HEK293 (cell line): ENCODE measurements at regions not wholly inside any gene's neighbourhood (a gene's known extent, or its start where the extent isn't known, plus 50 kb on each side); places are given as distances from the start of the nearest gene placed in this dataset.

Experiments used
- CTCF ChIA-PET: fragments of 350-600 bp; formaldehyde crosslinking; extraction: SDS; loops from one replicate; lab custom pipeline; 2021; ENCODE audit warnings: antibody characterized with exemption; lab: Yijun Ruan, JAX
- POLR2A ChIA-PET: fragments of 300-600 bp; formaldehyde crosslinking; extraction: SDS; loops from one replicate; lab custom pipeline; 2020; ENCODE audit warnings: antibody characterized with exemption, inconsistent platforms; lab: Yijun Ruan, JAX
- H3K27ac ChIP-seq: fragments of 200-500 bp; sonication (Bioruptor generic); 2 replicates; pipeline ENCODE4 v1.5.1; 2014; ENCODE audit warnings: low read depth, low read length, control low read depth, inconsistent platforms; ENCODE audit errors: extremely low read depth
- H3K36me3 ChIP-seq, 2 experiments: fragments of 200-500 bp in 1 of 2; sonication (Bioruptor generic) in 1 of 2; 1 replicate in 1 of 2; 2 replicates in 1 of 2; pipeline ENCODE4 v1.5.1; 2014 to 2017; ENCODE audit warnings: inconsistent platforms in 2 of 2, low read length in 2 of 2; ENCODE audit not compliant: control insufficient read depth in 2 of 2, insufficient read depth in 1 of 2
- H3K4me1 ChIP-seq: fragments of 200-500 bp; sonication (Bioruptor generic); 2 replicates; pipeline ENCODE4 v1.5.1; 2014; ENCODE audit warnings: mild to moderate bottlenecking, low read length, inconsistent platforms; ENCODE audit not compliant: control insufficient read depth, insufficient read depth
- H3K4me3 ChIP-seq: 2 replicates; pipeline ENCODE4 v1.5.1; 2011; ENCODE audit warnings: low read depth, mild to moderate bottlenecking, control low read depth, low read length, moderate library complexity
- H3K9me3 ChIP-seq: fragments of 200-500 bp; sonication (Bioruptor generic); 2 replicates; pipeline ENCODE4 v1.5.1; 2014; ENCODE audit warnings: low read depth, low read length, inconsistent platforms; ENCODE audit not compliant: control insufficient read depth, insufficient read depth
- BCL6B ChIP-seq: fragments of 450-650 bp; formaldehyde crosslinking; IDR thresholded peaks from 2 replicates; pipeline ENCODE4 v1.5.1; 2017; ENCODE audit warnings: missing biosample characterization, missing genetic modification characterization
- GLIS1 ChIP-seq: fragments of 450-650 bp; formaldehyde crosslinking; IDR thresholded peaks from 2 replicates; pipeline ENCODE4 v1.5.1; 2016; ENCODE audit warnings: missing biosample characterization, missing genetic modification characterization
- KLF10 ChIP-seq: fragments of 450-650 bp; IDR thresholded peaks from 2 replicates; pipeline ENCODE4 v1.5.1; 2018; ENCODE audit warnings: missing biosample characterization, mild to moderate bottlenecking, missing genetic modification characterization
- MEIS1 ChIP-seq: sonication (generic); formaldehyde crosslinking; IDR thresholded peaks from 2 replicates; pipeline ENCODE4 v1.8.1; 2022; ENCODE audit warnings: missing genetic modification reagents, mild to moderate bottlenecking, borderline replicate concordance
- OVOL3 ChIP-seq: fragments of 450-650 bp; formaldehyde crosslinking; IDR thresholded peaks from 2 replicates; pipeline ENCODE4 v1.5.1; 2016; ENCODE audit warnings: missing biosample characterization, missing genetic modification characterization
- SALL2 ChIP-seq: fragments of 450-650 bp; formaldehyde crosslinking; IDR thresholded peaks from 2 replicates; pipeline ENCODE4 v1.5.0; 2017; ENCODE audit warnings: missing biosample characterization, mild to moderate bottlenecking, missing genetic modification characterization, borderline replicate concordance
- SCRT2 ChIP-seq: fragments of 450-650 bp; formaldehyde crosslinking; IDR thresholded peaks from 2 replicates; pipeline ENCODE4 v1.5.1; 2016; ENCODE audit warnings: missing biosample characterization, missing genetic modification characterization
- TRIM28 ChIP-seq: IDR thresholded peaks from 2 replicates; pipeline ENCODE4 v1.6.1; 2011; ENCODE audit warnings: low read length, control low read depth, borderline replicate concordance
- ZBTB8A ChIP-seq: fragments of 450-650 bp; formaldehyde crosslinking; IDR thresholded peaks from 2 replicates; pipeline ENCODE4 v1.5.1; 2016; ENCODE audit warnings: missing biosample characterization, missing genetic modification characterization
- ZNF174 ChIP-seq: fragments of 450-650 bp; formaldehyde crosslinking; IDR thresholded peaks from 2 replicates; pipeline ENCODE4 v1.5.0; 2017; ENCODE audit warnings: missing biosample characterization, mild to moderate bottlenecking, missing genetic modification characterization
- ZNF221 ChIP-seq: fragments of 450-650 bp; formaldehyde crosslinking; IDR thresholded peaks from 2 replicates; pipeline ENCODE4 v1.5.1; 2017; ENCODE audit warnings: missing biosample characterization, missing genetic modification characterization, borderline replicate concordance
- ZNF266 ChIP-seq: fragments of 450-650 bp; formaldehyde crosslinking; IDR thresholded peaks from 2 replicates; pipeline ENCODE4 v1.5.1; 2016; ENCODE audit warnings: missing biosample characterization, missing genetic modification characterization, low read depth
- ZNF548 ChIP-seq: fragments of 450-650 bp; formaldehyde crosslinking; IDR thresholded peaks from 2 replicates; pipeline ENCODE4 v1.5.1; 2016; ENCODE audit warnings: missing biosample characterization, missing genetic modification characterization
- ZNF600 ChIP-seq: fragments of 450-650 bp; formaldehyde crosslinking; IDR thresholded peaks from 2 replicates; pipeline ENCODE4 v1.5.1; 2016; ENCODE audit warnings: missing biosample characterization, missing genetic modification characterization
- ZNF654 ChIP-seq: fragments of 450-650 bp; formaldehyde crosslinking; IDR thresholded peaks from 2 replicates; pipeline ENCODE4 v1.5.1; 2016; ENCODE audit warnings: low read depth, missing biosample characterization, missing genetic modification characterization
- ZNF747 ChIP-seq: fragments of 450-650 bp; formaldehyde crosslinking; IDR thresholded peaks from 2 replicates; pipeline ENCODE4 v1.5.1; 2016; ENCODE audit warnings: missing biosample characterization, missing genetic modification characterization
- ZSCAN30 ChIP-seq: fragments of 450-650 bp; IDR thresholded peaks from 2 replicates; pipeline ENCODE4 v1.5.1; 2018; ENCODE audit warnings: missing biosample characterization, mild to moderate bottlenecking, missing genetic modification characterization, moderate library complexity
- TF ChIP-seq, protein P1 (sequence below): fragments of 450-650 bp; formaldehyde crosslinking; IDR thresholded peaks from 2 replicates; pipeline ENCODE4 v1.5.1; 2016; ENCODE audit warnings: missing biosample characterization, missing genetic modification characterization
- TF ChIP-seq, protein P2 (sequence below): fragments of 450-650 bp; formaldehyde crosslinking; IDR thresholded peaks from 2 replicates; pipeline ENCODE4 v1.5.1; 2016; ENCODE audit warnings: missing biosample characterization, missing genetic modification characterization
- TF ChIP-seq, protein P3 (sequence below): fragments of 450-650 bp; formaldehyde crosslinking; IDR thresholded peaks from 2 replicates; pipeline ENCODE4 v1.5.1; 2017; ENCODE audit warnings: missing biosample characterization, missing genetic modification characterization
- TF ChIP-seq, protein P4 (sequence below): fragments of 450-650 bp; IDR thresholded peaks from 2 replicates; pipeline ENCODE4 v1.5.1; 2018; ENCODE audit warnings: missing biosample characterization, mild to moderate bottlenecking, missing genetic modification characterization

GRCh38 chrX:16394290-16394689, 227.0 kb downstream of the MAGEB17 start (continued):
- TF ChIP-seq MEIS1 (CRISPR knock-in tag) (no peak), ZNF221 (tag by site-specific recombination) (no peak), ZNF747 (tag by site-specific recombination) (no peak)

DNA sequence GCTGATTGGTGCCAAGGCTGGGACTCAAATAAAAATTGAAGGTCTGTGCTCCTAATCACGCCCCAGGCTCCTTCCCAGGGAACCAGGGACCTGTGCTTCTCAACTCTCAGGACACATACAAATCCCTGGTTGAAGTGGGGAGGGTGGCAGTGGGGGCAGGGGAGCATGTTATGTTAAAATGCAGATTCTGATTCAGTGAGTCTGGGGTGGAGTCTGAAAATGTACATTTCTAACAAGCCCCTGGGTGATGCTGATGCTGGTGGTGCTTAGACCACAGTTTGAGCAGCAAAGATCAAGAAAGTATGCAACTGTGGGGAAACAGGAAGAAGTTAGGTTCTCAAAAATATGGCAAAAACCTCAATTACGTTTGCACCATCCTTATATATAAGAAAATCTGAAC, 236.5 kb downstream of the MAGEB17 start:
- POLR2A ChIA-PET: no interaction called here
- CTCF ChIA-PET: no interaction called here
- Histone ChIP-seq H3K9me3 (no peaks in the 10 kb centered on the region), H3K4me1 (no peaks in the 10 kb centered on the region), H3K36me3 (no peaks in the 10 kb centered on the region), H3K4me3 (no peak overlapping the region), H3K27ac (no peak overlapping the region)
- TF ChIP-seq ZNF174: no peak
- no peak for TF ChIP-seq GLIS1
- TF ChIP-seq, protein P1, sequence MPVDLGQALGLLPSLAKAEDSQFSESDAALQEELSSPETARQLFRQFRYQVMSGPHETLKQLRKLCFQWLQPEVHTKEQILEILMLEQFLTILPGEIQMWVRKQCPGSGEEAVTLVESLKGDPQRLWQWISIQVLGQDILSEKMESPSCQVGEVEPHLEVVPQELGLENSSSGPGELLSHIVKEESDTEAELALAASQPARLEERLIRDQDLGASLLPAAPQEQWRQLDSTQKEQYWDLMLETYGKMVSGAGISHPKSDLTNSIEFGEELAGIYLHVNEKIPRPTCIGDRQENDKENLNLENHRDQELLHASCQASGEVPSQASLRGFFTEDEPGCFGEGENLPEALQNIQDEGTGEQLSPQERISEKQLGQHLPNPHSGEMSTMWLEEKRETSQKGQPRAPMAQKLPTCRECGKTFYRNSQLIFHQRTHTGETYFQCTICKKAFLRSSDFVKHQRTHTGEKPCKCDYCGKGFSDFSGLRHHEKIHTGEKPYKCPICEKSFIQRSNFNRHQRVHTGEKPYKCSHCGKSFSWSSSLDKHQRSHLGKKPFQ (tag by site-specific recombination): no peak
- no peak for TF ChIP-seq TRIM28
- TF ChIP-seq SALL2: no peak
- no peak for TF ChIP-seq ZNF654 (tag by site-specific recombination)

- TF ChIP-seq, protein P2, sequence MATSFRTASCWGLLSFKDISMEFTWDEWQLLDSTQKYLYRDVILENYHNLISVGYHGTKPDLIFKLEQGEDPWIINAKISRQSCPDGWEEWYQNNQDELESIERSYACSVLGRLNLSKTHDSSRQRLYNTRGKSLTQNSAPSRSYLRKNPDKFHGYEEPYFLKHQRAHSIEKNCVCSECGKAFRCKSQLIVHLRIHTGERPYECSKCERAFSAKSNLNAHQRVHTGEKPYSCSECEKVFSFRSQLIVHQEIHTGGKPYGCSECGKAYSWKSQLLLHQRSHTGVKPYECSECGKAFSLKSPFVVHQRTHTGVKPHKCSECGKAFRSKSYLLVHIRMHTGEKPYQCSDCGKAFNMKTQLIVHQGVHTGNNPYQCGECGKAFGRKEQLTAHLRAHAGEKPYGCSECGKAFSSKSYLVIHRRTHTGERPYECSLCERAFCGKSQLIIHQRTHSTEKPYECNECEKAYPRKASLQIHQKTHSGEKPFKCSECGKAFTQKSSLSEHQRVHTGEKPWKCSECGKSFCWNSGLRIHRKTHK (tag by site-specific recombination): no peak
- TF ChIP-seq ZNF600 (no peak), ZNF266 (tag by site-specific recombination) (no peak), ZNF548 (tag by site-specific recombination) (no peak), OVOL3 (no peak), ZSCAN30 (tag by site-specific recombination) (no peak), ZBTB8A (tag by site-specific recombination) (no peak), BCL6B (tag by site-specific recombination) (no peak), SCRT2 (no peak), KLF10 (tag by site-specific recombination) (no peak)
- TF ChIP-seq, protein P3, sequence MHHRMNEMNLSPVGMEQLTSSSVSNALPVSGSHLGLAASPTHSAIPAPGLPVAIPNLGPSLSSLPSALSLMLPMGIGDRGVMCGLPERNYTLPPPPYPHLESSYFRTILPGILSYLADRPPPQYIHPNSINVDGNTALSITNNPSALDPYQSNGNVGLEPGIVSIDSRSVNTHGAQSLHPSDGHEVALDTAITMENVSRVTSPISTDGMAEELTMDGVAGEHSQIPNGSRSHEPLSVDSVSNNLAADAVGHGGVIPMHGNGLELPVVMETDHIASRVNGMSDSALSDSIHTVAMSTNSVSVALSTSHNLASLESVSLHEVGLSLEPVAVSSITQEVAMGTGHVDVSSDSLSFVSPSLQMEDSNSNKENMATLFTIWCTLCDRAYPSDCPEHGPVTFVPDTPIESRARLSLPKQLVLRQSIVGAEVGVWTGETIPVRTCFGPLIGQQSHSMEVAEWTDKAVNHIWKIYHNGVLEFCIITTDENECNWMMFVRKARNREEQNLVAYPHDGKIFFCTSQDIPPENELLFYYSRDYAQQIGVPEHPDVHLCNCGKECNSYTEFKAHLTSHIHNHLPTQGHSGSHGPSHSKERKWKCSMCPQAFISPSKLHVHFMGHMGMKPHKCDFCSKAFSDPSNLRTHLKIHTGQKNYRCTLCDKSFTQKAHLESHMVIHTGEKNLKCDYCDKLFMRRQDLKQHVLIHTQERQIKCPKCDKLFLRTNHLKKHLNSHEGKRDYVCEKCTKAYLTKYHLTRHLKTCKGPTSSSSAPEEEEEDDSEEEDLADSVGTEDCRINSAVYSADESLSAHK (tag by site-specific recombination): no peak
- TF ChIP-seq, protein P4, sequence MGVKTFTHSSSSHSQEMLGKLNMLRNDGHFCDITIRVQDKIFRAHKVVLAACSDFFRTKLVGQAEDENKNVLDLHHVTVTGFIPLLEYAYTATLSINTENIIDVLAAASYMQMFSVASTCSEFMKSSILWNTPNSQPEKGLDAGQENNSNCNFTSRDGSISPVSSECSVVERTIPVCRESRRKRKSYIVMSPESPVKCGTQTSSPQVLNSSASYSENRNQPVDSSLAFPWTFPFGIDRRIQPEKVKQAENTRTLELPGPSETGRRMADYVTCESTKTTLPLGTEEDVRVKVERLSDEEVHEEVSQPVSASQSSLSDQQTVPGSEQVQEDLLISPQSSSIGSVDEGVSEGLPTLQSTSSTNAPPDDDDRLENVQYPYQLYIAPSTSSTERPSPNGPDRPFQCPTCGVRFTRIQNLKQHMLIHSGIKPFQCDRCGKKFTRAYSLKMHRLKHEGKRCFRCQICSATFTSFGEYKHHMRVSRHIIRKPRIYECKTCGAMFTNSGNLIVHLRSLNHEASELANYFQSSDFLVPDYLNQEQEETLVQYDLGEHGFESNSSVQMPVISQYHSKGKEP: no peak
- no peak overlapping the region for H3K4me3 ChIP-seq
- CTCF ChIA-PET: interaction anchor here (1.4 kb wide), 1 partner anchor 20 kb away, joined by 4 read pairs; no protein-coding TSS in a partner anchor
- no peak overlapping the region for H3K27ac ChIP-seq
- POLR2A ChIA-PET: no interaction called here
- no peaks in the 10 kb centered on the region for H3K4me1 ChIP-seq
- no peaks in the 10 kb centered on the region for H3K9me3 ChIP-seq
- no peaks in the 10 kb centered on the region for H3K36me3 ChIP-seq
These were observed 233.4 kb upstream of the S100G start for GRCh38 chrX:16416588-16416987.
